ENCODE measurements at regions not wholly inside any gene's neighbourhood (a gene's known extent, or its start where the extent isn't known, plus 50 kb on each side); places are given as distances from the start of the nearest gene placed in this dataset.

DNA sequence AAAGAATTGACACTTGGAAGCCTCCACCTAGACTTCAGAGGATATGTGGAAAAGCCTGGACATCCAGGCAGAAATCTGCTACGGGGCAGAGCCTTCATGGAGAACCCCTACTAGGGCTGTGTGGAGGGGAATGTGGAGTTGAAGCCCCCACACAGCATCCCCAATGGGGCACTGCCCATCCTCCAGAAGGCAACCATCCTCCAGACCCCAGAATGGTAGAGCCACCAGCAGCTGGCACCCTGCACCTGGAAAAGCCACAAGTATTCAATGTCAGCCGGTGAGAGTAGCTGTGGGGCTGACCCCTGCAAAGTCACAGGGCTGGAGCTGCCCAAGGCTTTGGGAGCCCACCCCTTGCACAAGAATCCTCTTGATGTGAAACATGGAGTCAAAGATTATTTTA is 53.6 kb upstream of the SNTG2 start:
- no peak for TF ChIP-seq KAT7 (CRISPR knock-in tag; IDR thresholded peaks at IDR 0.05; ENCODE audit: borderline replicate concordance)
- TF ChIP-seq, protein P1, sequence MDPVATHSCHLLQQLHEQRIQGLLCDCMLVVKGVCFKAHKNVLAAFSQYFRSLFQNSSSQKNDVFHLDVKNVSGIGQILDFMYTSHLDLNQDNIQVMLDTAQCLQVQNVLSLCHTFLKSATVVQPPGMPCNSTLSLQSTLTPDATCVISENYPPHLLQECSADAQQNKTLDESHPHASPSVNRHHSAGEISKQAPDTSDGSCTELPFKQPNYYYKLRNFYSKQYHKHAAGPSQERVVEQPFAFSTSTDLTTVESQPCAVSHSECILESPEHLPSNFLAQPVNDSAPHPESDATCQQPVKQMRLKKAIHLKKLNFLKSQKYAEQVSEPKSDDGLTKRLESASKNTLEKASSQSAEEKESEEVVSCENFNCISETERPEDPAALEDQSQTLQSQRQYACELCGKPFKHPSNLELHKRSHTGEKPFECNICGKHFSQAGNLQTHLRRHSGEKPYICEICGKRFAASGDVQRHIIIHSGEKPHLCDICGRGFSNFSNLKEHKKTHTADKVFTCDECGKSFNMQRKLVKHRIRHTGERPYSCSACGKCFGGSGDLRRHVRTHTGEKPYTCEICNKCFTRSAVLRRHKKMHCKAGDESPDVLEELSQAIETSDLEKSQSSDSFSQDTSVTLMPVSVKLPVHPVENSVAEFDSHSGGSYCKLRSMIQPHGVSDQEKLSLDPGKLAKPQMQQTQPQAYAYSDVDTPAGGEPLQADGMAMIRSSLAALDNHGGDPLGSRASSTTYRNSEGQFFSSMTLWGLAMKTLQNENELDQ (CRISPR knock-in tag; IDR thresholded peaks at IDR 0.05; ENCODE audit: borderline replicate concordance) = no peak
- TF ChIP-seq TBL1XR1 (IDR thresholded peaks at IDR 0.05; ENCODE audit: borderline replicate concordance, low read length, partially characterized antibody) = no peak
- TF ChIP-seq HNRNPL (IDR thresholded peaks at IDR 0.05; ENCODE audit: low read depth, low read length) = no peak
- TF ChIP-seq KLF16 (CRISPR knock-in tag; IDR thresholded peaks at IDR 0.05) = no peak
- TF ChIP-seq, protein P2, sequence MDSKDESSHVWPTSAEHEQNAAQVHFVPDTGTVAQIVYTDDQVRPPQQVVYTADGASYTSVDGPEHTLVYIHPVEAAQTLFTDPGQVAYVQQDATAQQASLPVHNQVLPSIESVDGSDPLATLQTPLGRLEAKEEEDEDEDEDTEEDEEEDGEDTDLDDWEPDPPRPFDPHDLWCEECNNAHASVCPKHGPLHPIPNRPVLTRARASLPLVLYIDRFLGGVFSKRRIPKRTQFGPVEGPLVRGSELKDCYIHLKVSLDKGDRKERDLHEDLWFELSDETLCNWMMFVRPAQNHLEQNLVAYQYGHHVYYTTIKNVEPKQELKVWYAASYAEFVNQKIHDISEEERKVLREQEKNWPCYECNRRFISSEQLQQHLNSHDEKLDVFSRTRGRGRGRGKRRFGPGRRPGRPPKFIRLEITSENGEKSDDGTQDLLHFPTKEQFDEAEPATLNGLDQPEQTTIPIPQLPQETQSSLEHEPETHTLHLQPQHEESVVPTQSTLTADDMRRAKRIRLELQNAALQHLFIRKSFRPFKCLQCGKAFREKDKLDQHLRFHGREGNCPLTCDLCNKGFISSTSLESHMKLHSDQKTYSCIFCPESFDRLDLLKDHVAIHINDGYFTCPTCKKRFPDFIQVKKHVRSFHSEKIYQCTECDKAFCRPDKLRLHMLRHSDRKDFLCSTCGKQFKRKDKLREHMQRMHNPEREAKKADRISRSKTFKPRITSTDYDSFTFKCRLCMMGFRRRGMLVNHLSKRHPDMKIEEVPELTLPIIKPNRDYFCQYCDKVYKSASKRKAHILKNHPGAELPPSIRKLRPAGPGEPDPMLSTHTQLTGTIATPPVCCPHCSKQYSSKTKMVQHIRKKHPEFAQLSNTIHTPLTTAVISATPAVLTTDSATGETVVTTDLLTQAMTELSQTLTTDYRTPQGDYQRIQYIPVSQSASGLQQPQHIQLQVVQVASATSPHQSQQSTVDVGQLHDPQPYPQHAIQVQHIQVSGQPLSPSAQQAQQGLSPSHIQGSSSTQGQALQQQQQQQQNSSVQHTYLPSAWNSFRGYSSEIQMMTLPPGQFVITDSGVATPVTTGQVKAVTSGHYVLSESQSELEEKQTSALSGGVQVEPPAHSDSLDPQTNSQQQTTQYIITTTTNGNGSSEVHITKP (CRISPR knock-in tag; IDR thresholded peaks at IDR 0.05; ENCODE audit: low read depth) = no peak
- no peak for TF ChIP-seq FOXA3 (CRISPR knock-in tag; IDR thresholded peaks at IDR 0.05)
- no peak for TF ChIP-seq ZNF788 (CRISPR knock-in tag; IDR thresholded peaks at IDR 0.05; ENCODE audit: borderline replicate concordance)
- TF ChIP-seq MZF1 (CRISPR knock-in tag; IDR thresholded peaks at IDR 0.05; ENCODE audit: borderline replicate concordance) = no peak
- no peak for TF ChIP-seq PHF20 (CRISPR knock-in tag; IDR thresholded peaks at IDR 0.05)
- TF ChIP-seq NRL (CRISPR knock-in tag; IDR thresholded peaks at IDR 0.05; ENCODE audit: borderline replicate concordance) = no peak
- TF ChIP-seq, protein P3, sequence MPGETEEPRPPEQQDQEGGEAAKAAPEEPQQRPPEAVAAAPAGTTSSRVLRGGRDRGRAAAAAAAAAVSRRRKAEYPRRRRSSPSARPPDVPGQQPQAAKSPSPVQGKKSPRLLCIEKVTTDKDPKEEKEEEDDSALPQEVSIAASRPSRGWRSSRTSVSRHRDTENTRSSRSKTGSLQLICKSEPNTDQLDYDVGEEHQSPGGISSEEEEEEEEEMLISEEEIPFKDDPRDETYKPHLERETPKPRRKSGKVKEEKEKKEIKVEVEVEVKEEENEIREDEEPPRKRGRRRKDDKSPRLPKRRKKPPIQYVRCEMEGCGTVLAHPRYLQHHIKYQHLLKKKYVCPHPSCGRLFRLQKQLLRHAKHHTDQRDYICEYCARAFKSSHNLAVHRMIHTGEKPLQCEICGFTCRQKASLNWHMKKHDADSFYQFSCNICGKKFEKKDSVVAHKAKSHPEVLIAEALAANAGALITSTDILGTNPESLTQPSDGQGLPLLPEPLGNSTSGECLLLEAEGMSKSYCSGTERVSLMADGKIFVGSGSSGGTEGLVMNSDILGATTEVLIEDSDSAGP (CRISPR knock-in tag; IDR thresholded peaks at IDR 0.05; ENCODE audit: borderline replicate concordance) = no peak
- no peak for TF ChIP-seq ZNF253 (CRISPR knock-in tag; IDR thresholded peaks at IDR 0.05; ENCODE audit: borderline replicate concordance)
